IPS-18a (cell line): ENCODE measurements at regions not wholly inside any gene's neighbourhood (a gene's known extent, or its start where the extent isn't known, plus 50 kb on each side); places are given as distances from the start of the nearest gene placed in this dataset.

Experiments
- H3K27ac ChIP-seq: one replicate; pipeline ENCODE4 v1.5.1; 2013; ENCODE audit warnings: low read length
- H3K27me3 ChIP-seq: one replicate; pipeline ENCODE4 v1.6.1; 2013; ENCODE audit warnings: mild to moderate bottlenecking, low read length; ENCODE audit not compliant: control insufficient read depth, insufficient read depth
- H3K36me3 ChIP-seq: one replicate; pipeline ENCODE4 v1.6.1; 2013; ENCODE audit warnings: low read depth, low read length; ENCODE audit not compliant: control insufficient read depth
- H3K4me1 ChIP-seq: one replicate; pipeline ENCODE4 v1.6.1; 2013; ENCODE audit warnings: low read depth, low read length; ENCODE audit not compliant: control insufficient read depth
- H3K4me3 ChIP-seq: one replicate; pipeline ENCODE4 v1.5.1; 2013; ENCODE audit warnings: low read length
- H3K9ac ChIP-seq: one replicate; pipeline ENCODE4 v1.6.1; 2013; ENCODE audit warnings: mild to moderate bottlenecking, low read length, moderate library complexity
- H3K9me3 ChIP-seq: one replicate; pipeline ENCODE4 v1.6.1; 2013; ENCODE audit warnings: low read depth, low read length; ENCODE audit not compliant: control insufficient read depth

DNA sequence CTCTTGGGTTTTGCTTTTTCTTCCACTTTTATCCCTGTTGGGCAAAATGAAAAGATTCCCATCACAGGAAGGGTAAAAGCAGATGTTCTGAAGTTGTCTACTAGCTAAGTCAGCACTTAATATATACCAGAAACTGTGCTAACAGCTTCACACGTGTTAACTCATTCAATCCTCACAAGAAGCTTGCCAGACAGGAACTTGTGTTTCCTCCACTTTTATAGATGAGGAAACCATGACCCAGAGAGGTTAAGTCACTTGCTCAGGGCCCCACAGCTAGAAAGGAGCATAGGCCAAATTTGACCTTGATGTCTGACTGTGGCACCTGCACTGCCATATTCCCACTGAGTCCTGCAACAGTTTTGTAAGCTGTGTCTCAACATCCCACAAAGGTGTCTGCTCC, 76.8 kb upstream of the EPC2 start:
- Histone ChIP-seq H3K4me1 (no peaks in the 10 kb centered on the region), H3K27me3 (no peaks in the 10 kb centered on the region), H3K4me3 (no peak overlapping the region), H3K27ac (no peak overlapping the region), H3K9ac (no peak overlapping the region), H3K9me3 (no peaks in the 10 kb centered on the region), H3K36me3 (no peaks in the 10 kb centered on the region)

DNA sequence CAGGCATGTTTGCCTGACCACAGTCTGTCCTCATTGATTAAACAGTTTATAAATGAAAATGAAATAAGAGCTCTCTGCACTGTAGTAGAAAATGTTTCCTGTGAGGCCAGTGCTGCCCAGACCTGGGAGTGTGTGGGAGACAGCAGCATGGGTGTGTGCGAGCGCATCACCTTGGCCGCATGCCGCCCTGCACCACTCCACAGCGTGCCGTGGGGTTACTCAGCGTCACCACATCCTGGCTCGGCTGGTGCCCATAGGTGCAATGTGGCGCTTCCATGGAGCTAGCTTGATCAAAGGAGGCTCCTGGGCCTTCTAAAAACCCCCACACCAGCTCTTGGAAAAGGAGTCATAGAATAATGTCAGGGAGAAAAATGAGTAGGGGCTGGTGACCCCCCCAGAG, 76.0 kb upstream of the EPC2 start:
- Histone ChIP-seq H3K4me1 (no peaks in the 10 kb centered on the region), H3K9me3 (no peaks in the 10 kb centered on the region), H3K27ac (no peak overlapping the region), H3K27me3 (no peaks in the 10 kb centered on the region), H3K9ac (no peak overlapping the region), H3K36me3 (no peaks in the 10 kb centered on the region), H3K4me3 (no peak overlapping the region)

DNA sequence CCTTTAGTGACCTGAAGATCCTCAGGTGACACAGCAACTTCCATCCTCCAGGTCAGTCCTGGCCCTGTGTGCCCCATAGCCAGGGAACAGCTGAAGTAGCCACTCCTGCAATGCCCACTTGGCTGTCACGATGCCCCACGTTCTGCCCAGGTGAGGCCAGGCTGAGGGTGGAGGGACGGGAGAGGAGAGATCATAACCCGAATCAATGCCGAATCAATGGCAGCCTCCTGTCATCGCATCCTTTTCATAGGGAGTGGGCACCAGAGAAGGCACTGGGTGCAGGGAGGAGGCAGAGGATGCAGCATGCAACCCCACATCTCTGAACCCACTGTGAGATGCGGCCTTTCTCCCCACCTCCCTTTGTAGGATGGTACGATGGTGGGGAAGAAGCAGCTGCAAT, 75.3 kb upstream of the EPC2 start:
- Histone ChIP-seq H3K27me3 (no peaks in the 10 kb centered on the region), H3K27ac (no peak overlapping the region), H3K9ac (no peak overlapping the region), H3K36me3 (no peaks in the 10 kb centered on the region), H3K9me3 (no peaks in the 10 kb centered on the region), H3K4me1 (no peaks in the 10 kb centered on the region), H3K4me3 (no peak overlapping the region)

DNA sequence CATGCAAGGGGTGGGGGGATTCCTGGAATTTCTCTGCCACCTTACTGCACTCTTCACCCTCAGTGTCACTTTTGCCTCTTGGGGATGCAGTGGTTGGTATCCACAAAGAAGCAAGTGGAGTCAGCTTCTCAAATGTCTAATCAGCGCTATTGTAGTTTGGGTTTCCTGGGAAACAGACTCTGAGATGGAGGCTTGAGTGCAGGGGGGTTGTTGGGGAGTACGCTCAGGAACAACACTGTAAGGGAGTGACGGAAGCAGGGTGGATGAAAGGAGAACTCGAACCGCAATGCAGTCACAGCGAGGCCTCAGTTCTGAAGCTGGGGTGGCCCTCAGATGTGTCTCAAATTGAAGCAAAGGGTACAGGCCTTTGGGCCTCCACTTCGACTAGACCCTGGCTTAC, 73.6 kb upstream of the EPC2 start:
- Histone ChIP-seq H3K9ac (no peak overlapping the region), H3K4me3 (no peak overlapping the region), H3K4me1 (no peaks in the 10 kb centered on the region), H3K27me3 (peaks cover 2% of the 10 kb centered on the region), H3K27ac (no peak overlapping the region), H3K9me3 (no peaks in the 10 kb centered on the region), H3K36me3 (no peaks in the 10 kb centered on the region)

DNA sequence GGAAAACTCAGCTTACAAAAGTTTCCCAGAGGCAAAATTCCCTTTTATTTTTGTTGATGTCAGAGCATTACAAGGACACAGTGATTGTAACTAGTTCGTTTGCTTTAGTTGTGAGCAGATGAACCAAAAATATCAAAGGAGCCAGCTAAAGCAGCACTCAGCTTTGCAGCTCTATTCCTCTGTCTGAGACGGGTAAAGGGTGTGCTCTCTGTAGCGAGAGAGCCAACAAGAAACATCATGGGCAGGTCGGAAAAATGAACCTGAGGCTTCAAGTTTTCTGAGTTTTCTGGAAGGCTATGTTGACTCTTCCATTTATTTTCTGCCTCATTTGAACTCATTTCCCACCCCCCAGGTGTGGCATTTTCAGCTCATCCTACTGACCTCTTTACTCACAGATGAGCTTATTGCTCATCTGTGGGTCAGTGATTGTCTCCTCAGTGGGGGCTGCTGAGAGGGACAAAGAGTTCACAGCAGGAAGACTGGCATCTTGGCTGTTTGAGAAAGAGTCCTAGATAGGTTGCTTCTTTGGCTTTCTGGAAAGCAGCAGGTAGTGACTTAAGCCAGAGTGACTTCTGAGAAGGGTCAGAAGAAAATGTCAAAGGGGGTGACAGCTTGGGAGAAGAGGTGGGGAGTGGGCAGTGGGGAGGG, 66.6 kb upstream of the EPC2 start:
- Histone ChIP-seq H3K27ac (no peak overlapping the region), H3K27me3 (peaks cover 20% of the 10 kb centered on the region), H3K36me3 (no peaks in the 10 kb centered on the region), H3K9ac (no peak overlapping the region), H3K9me3 (no peaks in the 10 kb centered on the region), H3K4me3 (peak overlapping the region; percentile 6), H3K4me1 (peaks cover 24% of the 10 kb centered on the region)

DNA sequence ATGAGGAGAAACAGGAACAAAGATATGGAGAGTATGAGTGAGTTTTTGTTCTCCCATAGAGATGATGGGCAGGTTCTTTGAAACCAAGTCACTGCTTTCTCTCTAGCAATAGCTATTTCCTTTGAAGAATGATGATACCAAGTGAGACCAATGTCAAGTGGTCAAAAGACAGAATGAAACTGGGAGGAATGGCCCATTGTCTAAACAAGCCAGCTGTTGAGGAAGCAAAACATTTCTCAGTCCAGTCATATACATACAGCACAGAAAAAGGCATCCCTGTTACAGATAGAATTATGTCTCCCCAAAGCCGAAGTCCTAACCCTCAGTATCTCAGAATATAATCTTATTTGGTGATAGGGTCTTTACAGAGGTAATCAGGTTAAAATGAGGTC, 66.1 kb upstream of the EPC2 start:
- Histone ChIP-seq H3K27me3 (peaks cover 20% of the 10 kb centered on the region), H3K4me3 (peak overlapping the region; percentile 6), H3K9me3 (no peaks in the 10 kb centered on the region), H3K36me3 (no peaks in the 10 kb centered on the region), H3K9ac (no peak overlapping the region), H3K4me1 (peaks cover 24% of the 10 kb centered on the region), H3K27ac (no peak overlapping the region)

DNA sequence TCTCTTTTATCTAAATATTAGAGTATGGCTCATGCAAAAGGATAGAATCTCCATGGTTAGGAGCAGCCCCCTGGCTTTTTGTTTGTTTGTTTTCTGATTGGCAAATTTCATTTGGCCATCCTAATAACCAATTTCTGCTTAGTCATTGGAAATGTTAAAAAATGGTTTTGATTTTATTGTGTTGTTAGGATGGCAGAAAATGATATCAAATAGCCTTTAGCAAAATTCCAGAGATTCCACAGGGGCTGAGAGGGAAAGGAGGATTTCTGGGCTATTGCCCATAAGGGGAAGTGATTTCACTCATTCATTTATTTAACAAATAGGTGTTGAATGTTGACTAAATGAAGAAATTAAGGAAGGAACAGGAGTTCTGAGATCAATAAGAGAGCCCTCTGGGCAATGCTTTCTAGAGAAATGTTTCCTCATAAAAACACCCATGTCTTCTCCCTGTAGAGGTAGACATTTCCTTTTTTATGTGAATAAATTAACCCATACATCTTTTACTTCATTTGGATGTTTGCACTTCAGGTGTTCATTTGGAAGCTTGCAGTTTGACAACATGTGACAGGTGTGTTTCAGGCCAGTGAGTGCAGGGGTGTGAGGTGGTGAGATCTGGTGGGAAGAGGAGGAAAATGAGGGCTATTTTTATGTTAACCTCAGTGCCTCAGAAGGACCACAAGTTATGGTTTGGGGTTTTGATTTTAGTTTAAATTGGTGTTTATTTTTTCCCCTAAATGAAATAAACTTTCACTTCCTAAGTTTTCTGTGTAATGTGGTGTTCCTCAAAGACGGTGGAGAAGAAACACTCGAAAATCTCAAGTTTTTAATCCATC, 61.7 kb upstream of the EPC2 start:
- Histone ChIP-seq H3K4me3 (no peak overlapping the region), H3K9me3 (no peaks in the 10 kb centered on the region), H3K9ac (no peak overlapping the region), H3K27ac (no peak overlapping the region), H3K36me3 (no peaks in the 10 kb centered on the region), H3K4me1 (peaks cover 18% of the 10 kb centered on the region), H3K27me3 (no peaks in the 10 kb centered on the region)

DNA sequence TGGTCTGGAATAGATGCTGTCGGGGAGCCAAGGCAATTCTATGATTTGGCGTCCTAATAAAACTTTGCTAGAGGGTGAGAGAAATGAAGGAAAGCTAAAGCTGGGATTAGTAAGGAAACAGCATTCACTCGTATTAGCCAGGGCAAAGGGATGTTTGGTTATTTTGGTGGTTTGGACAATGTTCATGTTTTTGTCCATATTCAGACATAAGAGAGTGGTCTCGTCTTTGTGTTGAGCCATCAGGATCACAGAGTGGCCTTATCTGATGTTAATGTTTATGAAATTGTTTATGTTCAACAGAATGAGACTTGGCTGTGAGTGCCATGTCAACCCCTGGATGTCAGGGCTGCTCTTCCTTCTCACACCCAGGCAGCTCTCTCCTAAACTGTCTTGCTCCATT, 58.9 kb upstream of the EPC2 start:
- Histone ChIP-seq H3K9me3 (no peaks in the 10 kb centered on the region), H3K4me1 (peaks cover 8% of the 10 kb centered on the region), H3K27ac (no peak overlapping the region), H3K4me3 (no peak overlapping the region), H3K36me3 (no peaks in the 10 kb centered on the region), H3K9ac (no peak overlapping the region), H3K27me3 (no peaks in the 10 kb centered on the region)

DNA sequence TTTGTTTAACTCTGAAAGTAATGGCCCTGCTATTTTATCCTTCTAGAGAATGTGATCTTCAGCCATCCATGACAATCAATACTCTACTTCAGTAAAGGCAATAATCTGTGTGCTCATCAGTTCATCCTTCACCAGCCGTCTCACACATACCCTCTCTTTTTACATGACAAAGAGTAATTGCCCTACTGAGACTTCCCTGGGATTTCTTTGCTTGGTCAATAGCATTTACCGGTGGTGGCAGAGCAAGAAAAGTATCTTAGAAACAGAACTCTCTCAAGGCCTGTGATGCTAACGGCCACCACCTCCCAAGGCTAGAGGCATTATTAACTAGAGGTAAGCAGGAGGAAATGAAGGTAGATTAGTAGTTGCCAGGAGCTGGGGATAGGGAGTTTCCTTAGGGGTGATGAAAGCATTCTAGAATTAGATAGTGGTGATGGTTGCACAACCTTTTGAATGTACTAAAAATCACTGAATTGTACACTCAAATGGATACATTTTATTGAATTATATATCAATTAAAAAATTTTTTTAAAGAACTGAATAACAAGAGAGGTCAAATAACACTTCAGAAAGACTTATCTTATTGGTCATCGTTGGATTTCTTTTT, 57.9 kb upstream of the EPC2 start:
- no peak overlapping the region for H3K4me3 ChIP-seq
- H3K9ac ChIP-seq, result no peak overlapping the region
- no peaks in the 10 kb centered on the region for H3K9me3 ChIP-seq
- H3K36me3 ChIP-seq, result no peaks in the 10 kb centered on the region
- no peaks in the 10 kb centered on the region for H3K27me3 ChIP-seq
- H3K27ac ChIP-seq, result no peak overlapping the region
- H3K4me1 ChIP-seq, result peaks cover 8% of the 10 kb centered on the region

DNA sequence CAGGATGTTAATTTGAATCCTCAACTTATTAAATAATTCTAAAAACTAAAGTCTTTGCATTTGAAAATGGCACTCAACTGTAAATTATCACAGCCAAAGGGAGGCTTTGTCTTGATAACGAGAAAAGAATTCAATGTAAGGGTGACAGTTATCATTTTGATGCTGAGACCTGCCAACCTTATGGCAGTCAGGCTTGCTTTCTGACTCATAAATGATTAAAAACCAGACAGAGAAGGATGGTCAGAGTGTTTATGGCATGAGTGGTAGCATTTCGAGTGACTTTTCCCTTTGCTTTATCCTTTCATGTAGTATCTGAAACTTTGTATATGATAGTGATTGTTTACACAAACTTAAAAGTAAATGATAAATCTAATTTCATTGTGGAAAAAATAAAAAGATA, 53.9 kb upstream of the EPC2 start:
- Histone ChIP-seq H3K4me1 (peaks cover 8% of the 10 kb centered on the region), H3K36me3 (no peaks in the 10 kb centered on the region), H3K27ac (no peak overlapping the region), H3K27me3 (no peaks in the 10 kb centered on the region), H3K9me3 (no peaks in the 10 kb centered on the region), H3K4me3 (no peak overlapping the region), H3K9ac (no peak overlapping the region)

DNA sequence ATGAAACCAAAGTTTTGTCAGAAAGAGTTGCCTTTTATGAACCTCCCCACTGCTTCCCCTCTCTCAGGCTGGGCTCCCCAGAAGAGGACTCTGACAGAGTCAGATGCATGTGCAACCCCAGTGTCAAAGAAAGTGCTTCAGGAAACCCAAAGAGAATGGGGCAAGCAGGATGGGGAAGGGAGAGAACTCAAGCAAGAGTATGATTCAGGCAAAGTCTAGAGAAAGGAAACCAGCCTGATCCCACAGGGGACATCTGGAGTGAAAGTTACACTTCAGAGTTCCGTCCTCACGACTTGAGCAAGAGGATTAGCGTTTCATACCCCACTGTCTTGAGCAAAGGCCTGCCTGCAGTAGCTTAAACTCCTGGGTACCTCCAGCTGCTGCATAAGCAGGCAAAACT, 51.8 kb upstream of the EPC2 start:
- Histone ChIP-seq H3K36me3 (no peaks in the 10 kb centered on the region), H3K4me3 (no peak overlapping the region), H3K9ac (no peak overlapping the region), H3K9me3 (no peaks in the 10 kb centered on the region), H3K27ac (no peak overlapping the region), H3K27me3 (no peaks in the 10 kb centered on the region), H3K4me1 (no peaks in the 10 kb centered on the region)

DNA sequence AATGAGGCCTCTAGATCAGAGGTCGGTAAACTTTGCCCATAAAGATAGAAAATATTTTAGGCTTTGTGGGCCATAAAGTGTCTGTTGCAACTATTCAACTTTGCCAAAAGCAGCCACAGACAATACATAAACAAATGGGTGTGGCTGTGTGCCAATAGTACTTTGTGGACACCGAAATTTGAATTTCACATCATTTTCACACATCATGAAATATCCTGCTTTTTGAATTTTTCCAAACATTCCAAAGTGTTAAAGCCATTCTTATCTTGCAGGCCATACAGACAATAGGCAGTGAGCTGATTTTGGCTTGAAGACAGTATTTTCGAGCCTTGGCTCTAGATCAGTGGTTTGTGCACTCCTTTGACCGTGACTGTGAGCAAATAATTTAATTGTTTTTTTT, 51.1 kb upstream of the EPC2 start:
- Histone ChIP-seq H3K4me1 (no peaks in the 10 kb centered on the region), H3K9me3 (no peaks in the 10 kb centered on the region), H3K27me3 (no peaks in the 10 kb centered on the region), H3K9ac (no peak overlapping the region), H3K36me3 (no peaks in the 10 kb centered on the region), H3K4me3 (no peak overlapping the region), H3K27ac (no peak overlapping the region)
